ENCODE measurements at regions not wholly inside any gene's neighbourhood (a gene's known extent, or its start where the extent isn't known, plus 50 kb on each side); places are given as distances from the start of the nearest gene placed in this dataset.

GRCh38 chr7:130902755-130903357 lies 168.8 kb upstream of the KLF14 start:
- TF ChIP-seq POLR2A (IDR thresholded peaks at IDR 0.05) = no peak
- no peak for TF ChIP-seq CTCF (IDR thresholded peaks at IDR 0.05)

All from tibial nerve (tissue), 3 donors.